ENCODE measurements at regions not wholly inside any gene's neighbourhood (a gene's known extent, or its start where the extent isn't known, plus 50 kb on each side); places are given as distances from the start of the nearest gene placed in this dataset.

- H2AK5ac ChIP-seq (ENCODE audit: insufficient read length, low read length), result no peak overlapping the region
- Mint-ChIP-seq H3K4me3 (no peak overlapping the region), H3K36me3 (ENCODE audit: insufficient read depth in 1 of 3, low read depth in 3 of 3) (no peaks in the 10 kb centered on the region), H3K9me3 (no peaks in the 10 kb centered on the region), H3K27me3 (ENCODE audit: low read depth) (no peaks in the 10 kb centered on the region), H3K4me1 (no peaks in the 10 kb centered on the region), H3K27ac (no peak overlapping the region)
- H3K14ac ChIP-seq (ENCODE audit: insufficient read depth, low read length), result no peak overlapping the region
- H3K27ac ChIP-seq (ENCODE audit: insufficient read length, low read depth, low read length), result no peak overlapping the region
- no peaks in the 10 kb centered on the region for H3K4me1 ChIP-seq (ENCODE audit: insufficient read depth, low read length)
- H4K20me1 ChIP-seq (ENCODE audit: control insufficient read depth, insufficient read depth, insufficient read length), result no peaks in the 10 kb centered on the region
- no peak overlapping the region for H3K9ac ChIP-seq (ENCODE audit: extremely low read depth, insufficient read length, low read length)
- no peak overlapping the region for H4K5ac ChIP-seq (ENCODE audit: insufficient read length, low read depth, low read length)
- no peaks in the 10 kb centered on the region for H3K79me2 ChIP-seq (ENCODE audit: insufficient read depth, low read length)
- H3K27me3 ChIP-seq (ENCODE audit: insufficient read depth, low read length), result no peaks in the 10 kb centered on the region
- H4K8ac ChIP-seq (replicated peaks; ENCODE audit: insufficient read length, low read depth, low read length), result no peak overlapping the region
- no peaks in the 10 kb centered on the region for H3K9me3 ChIP-seq (ENCODE audit: control insufficient read depth, low read depth, low read length)
- H3T11ph ChIP-seq (ENCODE audit: low read length), result no peak overlapping the region
- H2BK5ac ChIP-seq (ENCODE audit: insufficient read length, low read length), result no peak overlapping the region
- H3K4ac ChIP-seq (ENCODE audit: low read depth, low read length), result no peak overlapping the region
- no peak for DNase-seq
- TF ChIP-seq, protein P1, sequence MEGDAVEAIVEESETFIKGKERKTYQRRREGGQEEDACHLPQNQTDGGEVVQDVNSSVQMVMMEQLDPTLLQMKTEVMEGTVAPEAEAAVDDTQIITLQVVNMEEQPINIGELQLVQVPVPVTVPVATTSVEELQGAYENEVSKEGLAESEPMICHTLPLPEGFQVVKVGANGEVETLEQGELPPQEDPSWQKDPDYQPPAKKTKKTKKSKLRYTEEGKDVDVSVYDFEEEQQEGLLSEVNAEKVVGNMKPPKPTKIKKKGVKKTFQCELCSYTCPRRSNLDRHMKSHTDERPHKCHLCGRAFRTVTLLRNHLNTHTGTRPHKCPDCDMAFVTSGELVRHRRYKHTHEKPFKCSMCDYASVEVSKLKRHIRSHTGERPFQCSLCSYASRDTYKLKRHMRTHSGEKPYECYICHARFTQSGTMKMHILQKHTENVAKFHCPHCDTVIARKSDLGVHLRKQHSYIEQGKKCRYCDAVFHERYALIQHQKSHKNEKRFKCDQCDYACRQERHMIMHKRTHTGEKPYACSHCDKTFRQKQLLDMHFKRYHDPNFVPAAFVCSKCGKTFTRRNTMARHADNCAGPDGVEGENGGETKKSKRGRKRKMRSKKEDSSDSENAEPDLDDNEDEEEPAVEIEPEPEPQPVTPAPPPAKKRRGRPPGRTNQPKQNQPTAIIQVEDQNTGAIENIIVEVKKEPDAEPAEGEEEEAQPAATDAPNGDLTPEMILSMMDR (conservative IDR thresholded peaks at IDR 0.05), result no peak
- H2BK20ac ChIP-seq (ENCODE audit: low read depth, low read length, poor library complexity, severe bottlenecking), result no peak overlapping the region
- H4K91ac ChIP-seq (ENCODE audit: insufficient read length, low read depth, low read length), result no peak overlapping the region
- no peak overlapping the region for H2AFZ ChIP-seq (ENCODE audit: low read length)
- no peak overlapping the region for H3K4me2 ChIP-seq (ENCODE audit: insufficient read depth, insufficient read length, low read length)
- no peak overlapping the region for H3K23ac ChIP-seq (ENCODE audit: insufficient read length, low read depth, low read length)
- no peak overlapping the region for H2BK120ac ChIP-seq (ENCODE audit: low read depth, low read length, poor library complexity, severe bottlenecking)
- no peak overlapping the region for H3K18ac ChIP-seq (ENCODE audit: insufficient read length, low read depth, low read length)
- WGBS (ENCODE audit: extremely low coverage, insufficient read length, low lambda C conversion rate), result no CpG with 5 or more reads among the region's 3 CpGs
- no peak overlapping the region for H2BK15ac ChIP-seq (ENCODE audit: low read depth, low read length)
- no peaks in the 10 kb centered on the region for H3K23me2 ChIP-seq (ENCODE audit: insufficient read length, low read depth, low read length, poor library complexity, severe bottlenecking)
- H2BK12ac ChIP-seq (ENCODE audit: insufficient read length, low read depth, low read length), result no peak overlapping the region
- no peak overlapping the region for H3K56ac ChIP-seq (ENCODE audit: insufficient read length, low read depth, low read length)
- H3K79me1 ChIP-seq (ENCODE audit: insufficient read depth, low read depth, low read length, poor library complexity, severe bottlenecking), result no peaks in the 10 kb centered on the region
These were observed 613.7 kb downstream of the OLFM4 start for GRCh38 chr13:53642306-53642705.

Data from H9 (cell line).